CD4-positive, CD25-positive, alpha-beta regulatory T cell (primary cell): ENCODE measurements at regions not wholly inside any gene's neighbourhood (a gene's known extent, or its start where the extent isn't known, plus 50 kb on each side); places are given as distances from the start of the nearest gene placed in this dataset.

Experiments used
- ATAC-seq, 2 donors: fragments of 150-1000 bp; cut with Tn5 transposase; one replicate each; pipeline ENCODE4 v1.10.0; 2021; ENCODE audit warnings: low read depth in 2 of 2, moderate number of reproducible peaks in 2 of 2, moderate library complexity in 1 of 2
- DNase-seq, 3 donors: peaks; one replicate each; pipeline versions ENCODE4 v3.0.0 to v3.0.0-alpha.2; 2012 to 2022; ENCODE audit warnings: mixed read lengths in 1 of 3
- H3K27ac ChIP-seq: one replicate; pipeline ENCODE4 v1.7.0; 2013; ENCODE audit warnings: mild to moderate bottlenecking, low read length; ENCODE audit not compliant: insufficient read depth, poor library complexity, severe bottlenecking
- H3K27me3 ChIP-seq: one replicate; pipeline ENCODE4 v1.7.0; 2013; ENCODE audit warnings: low read length; ENCODE audit not compliant: control insufficient read depth, insufficient read depth
- H3K36me3 ChIP-seq: one replicate; pipeline ENCODE4 v1.7.0; 2013; ENCODE audit warnings: mild to moderate bottlenecking, low read length, moderate library complexity; ENCODE audit not compliant: control insufficient read depth, insufficient read depth
- H3K4me1 ChIP-seq: 2 replicates; pipeline ENCODE4 v1.7.0; 2013; ENCODE audit warnings: mild to moderate bottlenecking, low read length; ENCODE audit not compliant: insufficient read depth, control insufficient read depth, poor library complexity, severe bottlenecking
- H3K4me3 ChIP-seq: one replicate; pipeline ENCODE4 v1.7.0; 2013; ENCODE audit warnings: low read depth, mild to moderate bottlenecking, low read length, moderate library complexity
- H3K9me3 ChIP-seq, 2 experiments: 1 replicate in 1 of 2; 2 replicates in 1 of 2; pipeline ENCODE4 v1.7.0; 2013; ENCODE audit warnings: low read length in 2 of 2, mild to moderate bottlenecking in 1 of 2, moderate library complexity in 1 of 2; ENCODE audit not compliant: control insufficient read depth in 2 of 2
- H3K27ac Mint-ChIP-seq, 3 donors: one replicate each; pipeline ENCODE4 v1.8.0; 2020 to 2022; ENCODE audit warnings: mild to moderate bottlenecking in 3 of 3, mixed read lengths in 3 of 3, moderate library complexity in 2 of 3
- H3K27me3 Mint-ChIP-seq: one replicate; pipeline ENCODE4 v1.8.0; 2022; ENCODE audit warnings: mild to moderate bottlenecking, mixed read lengths
- H3K36me3 Mint-ChIP-seq: one replicate; pipeline ENCODE4 v1.8.0; 2020; ENCODE audit warnings: mixed read lengths
- H3K4me1 Mint-ChIP-seq, 4 donors: one replicate each; pipeline ENCODE4 v1.8.0; 2020 to 2022; ENCODE audit warnings: mixed read lengths in 4 of 4, mild to moderate bottlenecking in 1 of 4
- H3K4me3 Mint-ChIP-seq, 4 donors: one replicate each; pipeline ENCODE4 v1.8.0; 2020 to 2022; ENCODE audit warnings: mild to moderate bottlenecking in 4 of 4, mixed read lengths in 4 of 4, moderate library complexity in 3 of 4
- H3K9me3 Mint-ChIP-seq, 7 donors: one replicate each; pipeline ENCODE4 v1.8.0; 2020 to 2022; ENCODE audit warnings: mixed read lengths in 7 of 7, mild to moderate bottlenecking in 3 of 7, moderate library complexity in 2 of 7

DNA sequence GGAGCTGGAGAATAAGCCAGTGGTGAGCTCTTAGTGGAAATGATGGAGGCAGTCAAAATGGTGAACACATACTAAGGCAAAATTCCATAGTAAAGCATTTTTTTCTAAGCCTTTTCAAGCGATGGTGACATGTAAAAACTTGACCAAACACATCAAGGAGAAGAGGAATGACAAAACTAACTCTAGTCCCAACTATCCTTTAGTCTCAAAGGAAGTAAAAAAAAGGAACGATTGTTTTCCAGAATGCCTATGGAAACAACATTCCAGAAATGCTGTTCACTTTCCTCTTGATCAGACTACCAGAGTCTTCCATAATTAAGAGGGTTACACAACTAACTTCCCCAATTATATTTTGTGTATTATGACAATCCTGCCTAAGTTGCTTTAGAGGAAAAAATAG lies 715.6 kb downstream of the EPHA4 start:
- no peaks in the 10 kb centered on the region for H3K9me3 ChIP-seq
- H3K9me3 Mint-ChIP-seq, result peaks cover 0 to under 1% (median 0%) of the 10 kb centered on the region in 7 donors
- ATAC-seq (no peak), DNase-seq (no peak)
- H3K36me3 Mint-ChIP-seq, result no peaks in the 10 kb centered on the region
- H3K4me1 Mint-ChIP-seq, result no peaks in the 10 kb centered on the region
- no peaks in the 10 kb centered on the region for H3K36me3 ChIP-seq
- H3K4me3 ChIP-seq, result no peak overlapping the region
- H3K27me3 ChIP-seq, result no peaks in the 10 kb centered on the region
- no peaks in the 10 kb centered on the region for H3K27me3 Mint-ChIP-seq
- H3K27ac ChIP-seq, result no peak overlapping the region
- H3K4me1 ChIP-seq, result no peaks in the 10 kb centered on the region
- no peak overlapping the region for H3K4me3 Mint-ChIP-seq
- no peak overlapping the region for H3K27ac Mint-ChIP-seq

DNA sequence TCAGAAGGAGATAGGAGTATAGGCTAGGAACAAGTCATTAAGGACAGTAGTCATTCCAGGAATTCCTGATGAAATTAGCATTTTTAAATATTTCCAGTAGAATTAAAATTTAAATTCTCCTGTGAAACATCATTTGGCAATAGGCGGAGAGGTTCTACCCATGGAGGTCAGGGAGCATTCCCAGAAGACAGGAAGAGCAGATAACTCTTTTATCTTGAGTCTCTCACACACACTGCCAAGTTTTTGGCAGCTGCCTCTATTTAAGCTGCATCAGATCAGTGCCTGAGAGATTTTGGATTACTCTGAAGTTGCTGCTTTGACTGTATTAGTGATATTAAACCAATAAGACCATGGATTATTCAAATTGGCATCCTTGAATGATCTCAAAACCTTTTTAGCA lies 714.7 kb downstream of the EPHA4 start:
- H3K36me3 Mint-ChIP-seq, result no peaks in the 10 kb centered on the region
- no peak for DNase-seq
- Histone ChIP-seq H3K27ac (no peak overlapping the region), H3K27me3 (no peaks in the 10 kb centered on the region), H3K9me3 (no peaks in the 10 kb centered on the region), H3K36me3 (no peaks in the 10 kb centered on the region), H3K4me1 (no peaks in the 10 kb centered on the region), H3K4me3 (no peak overlapping the region)
- no peak for ATAC-seq
- no peak overlapping the region for H3K4me3 Mint-ChIP-seq
- H3K9me3 Mint-ChIP-seq, result peaks cover 0 to 1% (median 0%) of the 10 kb centered on the region in 7 donors
- no peak overlapping the region for H3K27ac Mint-ChIP-seq
- no peaks in the 10 kb centered on the region for H3K4me1 Mint-ChIP-seq
- no peaks in the 10 kb centered on the region for H3K27me3 Mint-ChIP-seq

DNA sequence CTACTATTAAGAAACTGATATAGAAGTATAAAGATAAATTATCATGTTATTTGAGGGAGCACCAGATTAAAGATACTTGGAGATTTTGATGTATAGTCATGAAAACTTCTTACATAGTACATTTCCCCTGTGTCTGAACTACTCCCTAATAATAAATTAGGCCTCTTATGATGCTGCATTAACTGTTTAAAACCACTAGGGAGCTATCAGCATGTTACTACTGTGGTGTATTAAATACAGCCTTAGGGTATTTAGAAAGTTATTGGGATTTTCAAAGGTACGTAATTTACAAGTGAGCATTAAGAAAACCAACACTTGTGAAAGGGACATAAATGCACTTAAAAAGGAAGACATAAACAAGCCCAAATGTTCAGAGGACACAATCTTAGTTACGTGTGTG lies 714.0 kb downstream of the EPHA4 start:
- Mint-ChIP-seq H3K9me3 (peaks cover 0 to 1% (median 0%) of the 10 kb centered on the region in 7 donors), H3K4me3 (no peak overlapping the region), H3K27me3 (no peaks in the 10 kb centered on the region), H3K27ac (no peak overlapping the region), H3K4me1 (no peaks in the 10 kb centered on the region), H3K36me3 (no peaks in the 10 kb centered on the region)
- Histone ChIP-seq H3K27ac (no peak overlapping the region), H3K9me3 (no peaks in the 10 kb centered on the region), H3K27me3 (no peaks in the 10 kb centered on the region), H3K4me1 (no peaks in the 10 kb centered on the region), H3K4me3 (no peak overlapping the region), H3K36me3 (no peaks in the 10 kb centered on the region)
- no peak for DNase-seq
- ATAC-seq, result no peak

DNA sequence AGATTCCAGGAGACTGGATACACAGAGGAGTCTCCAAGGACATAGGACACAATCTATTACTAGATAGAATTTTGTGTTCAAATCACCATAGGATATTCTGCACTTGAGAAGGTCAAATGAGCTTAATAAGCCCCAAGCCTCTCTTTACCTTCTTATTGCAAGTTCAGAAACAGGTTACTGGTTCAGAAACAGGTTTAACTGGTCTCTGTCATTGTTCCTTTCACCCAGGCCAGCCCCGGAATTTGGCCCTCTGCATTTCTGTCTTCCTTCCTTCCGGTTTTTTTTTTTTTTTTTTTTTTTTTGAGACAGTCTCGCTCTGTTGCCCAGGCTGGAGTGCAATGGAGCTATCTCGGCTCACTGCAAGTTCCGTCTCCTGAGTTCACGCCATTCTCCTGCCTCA lies 700.2 kb downstream of the EPHA4 start:
- DNase-seq (no peak), ATAC-seq (no peak)
- Mint-ChIP-seq H3K36me3 (no peaks in the 10 kb centered on the region), H3K27ac (no peak overlapping the region), H3K27me3 (peaks cover 4% of the 10 kb centered on the region), H3K4me1 (no peaks in the 10 kb centered on the region), H3K9me3 (peaks cover 0 to 6% (median 3%) of the 10 kb centered on the region in 7 donors), H3K4me3 (no peak overlapping the region)
- no peak overlapping the region for H3K4me3 ChIP-seq
- no peak overlapping the region for H3K27ac ChIP-seq
- H3K36me3 ChIP-seq, result no peaks in the 10 kb centered on the region
- no peaks in the 10 kb centered on the region for H3K4me1 ChIP-seq
- H3K27me3 ChIP-seq, result no peaks in the 10 kb centered on the region
- no peaks in the 10 kb centered on the region for H3K9me3 ChIP-seq

DNA sequence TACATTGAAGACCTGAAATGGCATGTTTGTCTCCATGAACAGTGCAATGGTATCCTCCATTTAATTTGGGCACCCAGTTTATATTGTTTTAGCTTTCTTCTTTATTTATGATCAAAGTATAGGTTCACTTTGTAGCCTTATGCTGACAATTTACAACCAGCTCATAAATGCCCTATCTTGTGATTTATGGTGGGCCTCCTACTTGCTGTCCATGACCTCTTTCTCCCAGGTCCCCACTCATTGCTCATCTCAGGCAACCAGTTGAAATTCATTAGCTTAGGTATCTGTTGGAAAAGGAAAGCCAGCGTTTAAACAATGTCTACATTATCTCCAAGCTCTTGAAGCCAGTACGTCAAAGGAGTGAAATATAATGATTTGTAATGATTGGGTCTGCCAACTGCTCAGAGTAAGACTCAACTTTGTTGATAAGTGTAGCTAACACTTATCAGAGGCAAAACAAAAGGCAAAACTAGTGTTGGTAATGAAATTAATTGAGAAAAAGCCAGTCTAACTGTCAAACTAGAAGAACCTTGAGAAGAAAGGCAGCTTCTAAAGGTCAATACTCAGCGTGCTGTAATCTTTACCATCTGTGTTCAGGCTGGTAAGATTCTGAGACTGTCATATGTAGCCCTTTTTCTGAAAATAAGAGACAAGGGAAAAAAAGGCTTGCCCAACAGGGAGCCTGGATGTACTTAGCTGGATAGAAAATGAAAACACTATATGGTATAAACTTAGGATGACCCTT lies 695.9 kb downstream of the EPHA4 start:
- no peaks in the 10 kb centered on the region for H3K4me1 ChIP-seq
- H3K27me3 ChIP-seq, result no peaks in the 10 kb centered on the region
- no peaks in the 10 kb centered on the region for H3K36me3 ChIP-seq
- H3K27ac ChIP-seq, result no peak overlapping the region
- H3K27ac Mint-ChIP-seq, result no peak overlapping the region
- H3K36me3 Mint-ChIP-seq, result no peaks in the 10 kb centered on the region
- H3K9me3 Mint-ChIP-seq, result peaks cover 0 to 3% (median 0%) of the 10 kb centered on the region in 7 donors
- H3K4me3 Mint-ChIP-seq, result no peak overlapping the region
- peaks cover 4% of the 10 kb centered on the region for H3K27me3 Mint-ChIP-seq
- no peaks in the 10 kb centered on the region for H3K4me1 Mint-ChIP-seq
- H3K9me3 ChIP-seq, result no peaks in the 10 kb centered on the region
- ATAC-seq (no peak), DNase-seq (no peak)
- H3K4me3 ChIP-seq, result no peak overlapping the region

DNA sequence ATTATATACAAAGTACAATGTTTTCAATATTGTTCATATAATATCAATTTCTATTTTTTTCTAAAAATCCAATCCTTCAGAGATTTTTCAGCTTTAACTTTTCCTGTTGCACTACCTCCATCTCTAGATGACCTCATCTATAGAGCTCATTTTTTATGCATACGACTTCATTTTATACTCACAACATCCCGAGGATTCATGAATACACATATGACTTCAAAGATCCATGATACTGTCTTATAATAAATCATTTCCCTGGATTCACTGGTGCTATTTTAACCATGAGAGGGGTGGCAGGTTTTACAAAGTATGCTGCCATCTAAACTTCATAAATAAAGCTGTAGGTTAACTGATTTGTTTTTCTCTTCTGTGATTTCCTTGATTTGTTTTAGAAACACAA lies 694.6 kb downstream of the EPHA4 start:
- H3K9me3 Mint-ChIP-seq, result peaks cover 0 to 3% (median 0%) of the 10 kb centered on the region in 7 donors
- Histone ChIP-seq H3K36me3 (no peaks in the 10 kb centered on the region), H3K27ac (no peak overlapping the region), H3K4me3 (no peak overlapping the region), H3K4me1 (no peaks in the 10 kb centered on the region), H3K27me3 (no peaks in the 10 kb centered on the region), H3K9me3 (no peaks in the 10 kb centered on the region)
- ATAC-seq (no peak), DNase-seq (no peak)
- H3K27me3 Mint-ChIP-seq, result peaks cover 4% of the 10 kb centered on the region
- H3K27ac Mint-ChIP-seq, result no peak overlapping the region
- no peak overlapping the region for H3K4me3 Mint-ChIP-seq
- H3K4me1 Mint-ChIP-seq, result no peaks in the 10 kb centered on the region
- no peaks in the 10 kb centered on the region for H3K36me3 Mint-ChIP-seq

DNA sequence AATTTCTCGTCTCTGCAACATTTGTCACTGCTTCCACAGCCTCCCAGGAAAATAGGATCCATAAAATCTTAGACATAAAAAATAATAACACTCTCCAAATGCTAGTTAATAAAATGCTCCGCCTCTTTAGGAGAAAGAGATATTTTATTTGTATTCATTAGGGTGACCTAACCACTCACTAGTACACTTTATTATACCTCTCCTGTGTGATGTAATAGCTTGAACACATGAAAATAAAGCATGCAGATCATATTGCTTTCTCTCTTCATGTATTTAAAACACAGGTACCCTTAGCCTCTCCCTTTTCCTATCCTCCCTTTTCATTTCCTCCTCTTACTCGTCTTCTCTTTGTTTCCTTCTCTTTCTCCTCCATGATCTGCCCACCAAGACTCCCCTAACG lies 694.2 kb downstream of the EPHA4 start:
- Mint-ChIP-seq H3K27ac (no peak overlapping the region), H3K27me3 (peaks cover 4% of the 10 kb centered on the region), H3K36me3 (no peaks in the 10 kb centered on the region), H3K4me1 (no peaks in the 10 kb centered on the region), H3K9me3 (peaks cover 0 to 4% (median 0%) of the 10 kb centered on the region in 7 donors), H3K4me3 (peak overlapping the region in 1 of 4 donors; percentile 38)
- Histone ChIP-seq H3K27ac (no peak overlapping the region), H3K4me1 (no peaks in the 10 kb centered on the region), H3K36me3 (no peaks in the 10 kb centered on the region), H3K27me3 (no peaks in the 10 kb centered on the region), H3K9me3 (no peaks in the 10 kb centered on the region), H3K4me3 (no peak overlapping the region)
- ATAC-seq (no peak), DNase-seq (no peak)
